HG02852 (cell line): ENCODE measurements at regions not wholly inside any gene's neighbourhood (a gene's known extent, or its start where the extent isn't known, plus 50 kb on each side); places are given as distances from the start of the nearest gene placed in this dataset.

Experiments
- ATAC-seq: cut with Tn5 transposase; IDR thresholded peaks from one replicate; pipeline ENCODE4 v1.9.1; 2021; ENCODE audit warnings: mild to moderate bottlenecking, moderate library complexity; ENCODE audit not compliant: unreplicated experiment

DNA sequence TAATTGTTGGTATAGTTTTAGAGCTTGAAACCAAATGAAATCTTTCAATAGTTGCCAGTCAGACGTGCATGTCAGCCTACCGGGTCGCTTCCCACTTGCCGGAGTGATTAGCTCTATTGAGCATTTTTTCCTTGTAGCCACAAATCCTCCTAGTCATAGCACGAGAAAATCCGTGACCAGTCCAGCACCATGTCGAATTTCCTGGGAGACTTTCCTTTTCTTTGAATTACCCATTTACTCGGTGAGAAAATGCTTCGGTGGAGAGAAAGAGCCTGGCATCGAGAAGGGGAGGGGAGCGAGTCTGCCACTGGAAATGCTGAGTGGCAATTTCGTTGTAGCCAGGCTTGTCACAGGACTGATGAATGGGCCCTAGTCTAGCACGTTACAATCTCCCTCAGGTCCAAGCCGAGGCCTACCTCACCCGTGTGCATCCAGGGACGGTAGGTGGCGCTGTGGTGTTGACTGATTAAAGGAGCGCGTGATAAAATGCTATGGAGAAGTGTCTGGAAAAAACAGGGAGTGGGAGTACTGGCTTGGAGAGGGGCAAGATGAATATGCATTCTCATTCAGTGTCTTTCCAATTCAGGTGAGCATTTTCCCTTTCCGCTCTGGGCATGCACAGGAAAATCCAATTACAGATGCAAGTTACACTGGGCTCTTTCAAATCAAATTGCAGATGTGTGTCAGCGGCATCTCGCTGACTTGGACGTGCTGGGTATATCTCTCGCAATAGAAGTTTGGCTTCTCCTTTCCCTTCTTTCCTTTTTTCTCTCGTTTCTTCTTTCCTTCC, 238.8 kb downstream of the EDEM1 start:
- peak; percentile 41 for ATAC-seq

- no peak for ATAC-seq
Observed at GRCh38 chr3:5427021-5427420, 239.5 kb downstream of the EDEM1 start.

DNA sequence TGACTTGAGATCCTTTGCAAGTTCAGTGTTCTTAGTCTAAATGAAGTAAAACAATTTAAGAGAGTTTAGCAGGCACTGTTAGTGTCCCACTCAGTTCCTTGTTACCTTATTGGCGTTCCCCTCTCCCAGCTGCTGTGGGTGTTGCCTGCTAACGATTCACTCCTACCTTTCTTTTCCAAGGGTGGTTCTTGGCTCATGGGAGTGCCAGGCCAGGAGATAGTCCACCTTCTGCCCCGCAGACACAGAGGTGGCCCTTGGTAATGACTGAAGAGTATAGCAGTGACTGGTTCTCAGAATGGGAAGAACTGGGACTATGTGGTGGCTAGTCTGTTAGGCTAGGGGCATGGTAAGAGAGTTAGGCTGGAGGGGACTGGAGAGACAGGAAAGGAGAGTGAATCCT, 240.4 kb downstream of the EDEM1 start:
- no peak for ATAC-seq

DNA sequence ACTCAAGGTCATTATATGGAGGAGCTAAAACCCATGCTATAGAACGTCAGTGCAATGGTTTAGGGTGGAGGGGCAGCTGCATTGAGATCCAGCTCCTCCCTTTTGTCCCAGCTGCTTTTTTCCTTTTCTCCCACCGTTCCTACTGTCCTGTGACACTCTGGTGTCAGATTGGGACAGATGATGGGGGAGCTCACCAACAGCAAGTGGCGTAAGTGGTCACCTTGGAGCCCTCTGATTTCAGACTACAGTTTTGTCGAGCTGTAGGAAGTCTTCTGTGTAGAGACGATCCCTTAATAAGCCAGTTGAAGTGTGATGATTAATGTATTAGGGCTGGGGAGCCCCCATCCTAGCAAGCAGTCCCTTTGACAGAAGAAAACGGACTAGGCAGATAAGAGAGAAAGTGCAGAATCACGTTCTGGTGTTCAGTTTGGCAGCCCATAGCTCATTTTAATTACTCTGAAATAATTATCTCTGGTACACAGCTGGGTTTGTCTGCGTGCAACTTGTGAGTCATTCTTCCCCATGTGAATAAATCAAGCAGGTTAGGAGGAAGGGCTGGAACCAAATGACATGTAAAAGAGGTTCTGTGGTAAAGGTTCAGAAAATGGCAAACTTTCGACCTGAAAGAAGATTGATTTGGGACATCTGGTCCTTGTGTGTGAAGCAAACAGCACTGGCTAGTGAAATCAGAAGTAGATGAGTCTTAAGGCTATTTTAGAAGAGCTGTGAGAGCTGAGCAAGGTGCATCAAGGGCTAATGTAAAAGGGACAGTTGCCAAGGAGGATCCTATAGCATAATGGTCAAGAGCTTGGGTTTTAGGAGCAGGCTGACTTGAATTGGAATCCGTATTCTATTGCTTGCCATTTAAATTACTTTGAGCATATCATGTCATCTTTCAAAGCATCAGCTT, 241.4 kb downstream of the EDEM1 start:
- ATAC-seq, result peak; percentile 82

- ATAC-seq, result no peak
Observed at GRCh38 chr3:5429517-5429890, 242.0 kb downstream of the EDEM1 start.

DNA sequence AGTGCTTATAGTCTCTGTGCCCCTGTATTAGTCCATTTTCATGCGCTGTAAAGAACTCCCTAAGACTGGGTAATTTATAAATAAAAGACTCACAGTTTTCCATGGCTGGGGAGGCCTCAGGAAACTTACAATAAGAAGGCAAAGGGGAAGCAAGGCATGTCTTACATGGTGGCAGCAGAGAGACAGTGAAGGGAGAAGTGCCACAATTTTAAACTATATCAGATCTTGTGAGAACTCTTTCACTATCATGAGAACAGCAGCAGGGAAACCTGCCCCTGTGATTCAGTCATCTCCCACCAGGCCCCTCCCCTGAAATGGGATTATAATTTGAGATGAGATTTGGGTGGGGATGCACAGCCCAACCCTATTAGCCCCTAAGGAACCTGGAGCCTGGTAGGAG, 243.2 kb downstream of the EDEM1 start:
- ATAC-seq, result no peak

GRCh38 chr3:5431146-5431545, 243.6 kb downstream of the EDEM1 start:
- ATAC-seq, result no peak

DNA sequence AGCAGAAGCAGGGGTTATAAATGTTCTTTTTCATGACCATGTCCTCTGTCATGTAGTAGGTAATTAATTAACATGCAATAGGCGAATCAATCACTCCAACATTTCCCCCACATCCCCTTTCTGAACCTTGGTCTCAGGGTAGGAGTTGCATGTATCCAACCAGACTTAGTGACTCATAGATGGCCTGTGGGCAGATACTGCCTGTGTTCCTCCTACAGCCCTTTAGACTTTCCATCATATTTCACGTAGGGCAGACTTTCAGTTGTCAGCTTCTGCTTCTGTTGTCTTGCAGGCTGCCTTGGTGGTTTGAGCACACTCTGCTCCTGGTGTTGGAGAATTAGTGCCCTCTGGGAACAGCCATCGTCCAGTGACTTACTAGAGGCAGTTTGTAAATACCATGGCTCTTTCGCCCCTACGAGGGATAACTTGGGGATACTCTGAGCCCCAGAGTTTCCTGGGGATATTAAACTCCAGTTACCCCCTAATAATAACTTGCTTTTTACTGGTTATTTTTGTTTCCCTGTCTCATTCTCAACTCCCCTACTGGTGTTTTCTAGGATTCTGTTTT, 244.4 kb downstream of the EDEM1 start:
- ATAC-seq, result no peak

DNA sequence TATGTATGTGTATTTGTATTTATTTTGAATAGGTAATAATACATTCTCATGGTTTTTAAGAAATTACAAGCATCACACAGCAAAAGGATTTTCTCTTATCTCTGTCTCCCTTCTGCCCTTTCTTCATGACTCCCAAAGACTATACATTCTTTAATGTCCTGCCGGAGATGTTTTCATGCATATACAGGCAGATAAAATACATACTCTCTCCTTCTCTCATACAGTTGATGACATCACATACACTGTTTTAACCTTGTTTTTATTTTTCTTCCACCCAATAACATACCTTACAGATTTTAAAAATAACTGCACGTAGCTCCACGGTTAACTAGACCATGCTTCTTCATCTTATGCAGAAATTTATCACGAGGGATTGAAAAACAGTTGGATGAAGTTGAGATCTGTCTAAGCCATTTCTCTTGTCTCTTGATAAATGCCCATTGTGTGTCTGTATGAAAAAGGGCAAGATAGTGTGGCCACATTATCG, 249.8 kb downstream of the EDEM1 start:
- ATAC-seq, result no peak

DNA sequence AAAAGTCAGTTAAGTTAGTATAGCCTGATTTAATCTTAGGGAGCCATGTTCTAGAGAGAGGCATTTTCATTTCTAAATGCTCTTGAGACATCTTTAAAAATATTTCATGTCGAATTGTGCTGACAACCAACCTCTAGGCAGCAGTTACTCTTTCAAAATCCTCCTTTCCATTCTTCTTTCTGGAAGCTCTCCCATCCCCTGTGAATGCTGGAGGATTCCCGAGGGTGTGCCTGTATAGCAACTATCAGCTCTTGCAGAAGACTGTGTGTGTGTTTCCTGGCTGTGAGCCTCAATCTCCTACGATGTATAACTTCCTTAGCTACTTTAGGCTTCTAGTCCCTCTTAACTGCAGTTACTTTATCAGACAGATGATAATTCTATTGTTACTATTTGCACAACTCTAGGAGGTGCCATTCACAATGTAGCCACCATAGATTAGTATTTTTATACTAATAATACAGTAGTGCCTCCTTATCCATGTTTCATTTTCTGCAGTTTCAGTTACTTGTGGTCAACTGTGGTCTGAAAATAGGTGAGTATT, 250.3 kb downstream of the EDEM1 start:
- ATAC-seq, result peak; percentile 45

- no peak for ATAC-seq
Observed at GRCh38 chr3:5441401-5441800, 253.9 kb downstream of the EDEM1 start.

- no peak for ATAC-seq
Observed at GRCh38 chr3:5442106-5442785, 254.7 kb downstream of the EDEM1 start.

DNA sequence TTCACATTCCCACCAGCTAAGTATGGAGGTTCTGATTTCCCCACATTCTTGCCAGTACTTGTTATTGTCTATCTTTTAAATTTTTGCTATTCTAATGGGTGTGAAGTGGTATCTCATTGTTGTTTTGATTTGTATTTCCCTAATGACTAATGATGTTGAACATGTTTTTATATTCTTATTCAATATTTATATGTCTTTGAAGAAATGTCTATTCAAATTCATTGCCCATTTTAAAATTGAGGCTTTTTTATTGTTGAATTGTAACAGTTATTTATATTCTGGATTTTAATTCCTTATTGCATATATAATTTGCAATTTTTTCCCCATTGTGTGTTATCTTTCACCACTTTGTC, 255.3 kb downstream of the EDEM1 start:
- ATAC-seq, result no peak

DNA sequence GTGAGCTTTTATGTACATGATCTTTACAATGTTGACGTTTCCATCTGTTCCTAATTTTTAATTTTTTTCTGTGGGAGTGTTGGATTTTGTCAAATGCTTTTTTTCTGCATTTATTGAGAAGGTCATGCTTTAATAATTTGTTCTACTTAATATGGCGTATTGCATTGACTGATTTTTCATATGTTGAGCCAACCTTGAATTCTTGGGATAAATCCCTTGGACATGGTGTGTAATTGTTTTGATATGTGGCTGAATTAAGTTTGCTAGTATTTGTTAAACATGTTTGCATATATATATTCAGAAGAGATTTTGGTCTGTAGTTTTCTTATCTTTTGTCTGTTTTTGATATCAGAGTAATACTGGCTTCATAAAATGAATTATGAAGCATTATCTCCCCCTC, 256.7 kb downstream of the EDEM1 start:
- no peak for ATAC-seq

GRCh38 chr3:5445676-5446201, 258.2 kb downstream of the EDEM1 start:
- ATAC-seq, result no peak

DNA sequence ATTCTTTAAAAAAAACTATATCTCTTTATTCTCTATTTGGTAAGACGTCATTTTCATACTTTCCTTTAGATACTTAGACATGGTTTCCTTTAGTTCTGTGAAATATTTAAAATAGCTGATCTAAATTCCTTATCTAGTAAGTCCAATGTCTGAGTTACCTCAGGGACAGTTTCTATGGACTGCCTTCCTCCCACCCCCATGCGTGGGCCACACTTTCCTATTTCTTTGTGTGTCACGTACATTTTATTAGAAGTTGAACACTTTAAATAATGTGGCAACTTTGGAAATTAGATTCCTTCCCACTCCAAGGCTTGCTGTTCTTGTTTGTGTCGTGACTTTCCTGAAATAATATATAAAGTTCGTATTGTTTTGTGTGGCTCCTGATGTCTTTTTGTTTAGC, 260.7 kb downstream of the EDEM1 start:
- no peak for ATAC-seq

DNA sequence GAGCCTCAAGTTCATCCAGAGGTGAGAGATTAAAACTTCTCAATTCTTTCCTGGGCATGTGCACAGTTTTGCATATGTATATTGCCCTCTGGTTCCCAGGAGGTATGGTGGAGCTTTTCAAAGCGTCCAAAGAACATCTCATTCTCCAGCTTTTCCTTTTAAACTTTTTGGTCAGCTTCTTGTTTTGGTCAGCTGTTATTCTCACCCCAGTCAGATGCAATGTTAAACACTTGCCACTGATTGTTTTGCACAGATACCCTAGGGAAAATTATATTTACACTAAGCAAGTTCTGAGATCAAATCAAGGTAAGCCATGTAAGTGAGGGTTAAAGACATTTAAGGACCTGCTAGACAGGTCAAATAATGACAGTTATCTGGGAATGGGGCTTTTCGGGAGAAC, 261.3 kb downstream of the EDEM1 start:
- no peak for ATAC-seq

DNA sequence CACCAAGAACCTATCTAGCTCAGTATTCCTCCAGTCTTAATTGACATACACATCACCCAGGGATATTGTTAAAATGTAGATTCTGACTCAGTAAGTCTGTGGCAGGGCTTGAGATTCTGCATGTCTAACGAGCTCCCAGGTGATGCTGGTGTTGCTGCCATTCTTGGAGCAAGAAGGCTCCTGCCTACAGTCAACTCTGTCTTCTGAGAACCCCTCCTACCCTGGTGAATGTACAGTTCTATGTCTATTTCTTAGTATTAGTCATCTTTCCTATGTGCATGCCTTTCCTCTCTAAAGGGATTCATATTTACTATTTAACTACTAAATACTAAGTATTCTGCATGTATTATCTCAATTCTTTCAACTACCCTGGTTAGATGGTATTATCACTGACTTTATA, 268.7 kb downstream of the EDEM1 start:
- peak; percentile 97 for ATAC-seq

DNA sequence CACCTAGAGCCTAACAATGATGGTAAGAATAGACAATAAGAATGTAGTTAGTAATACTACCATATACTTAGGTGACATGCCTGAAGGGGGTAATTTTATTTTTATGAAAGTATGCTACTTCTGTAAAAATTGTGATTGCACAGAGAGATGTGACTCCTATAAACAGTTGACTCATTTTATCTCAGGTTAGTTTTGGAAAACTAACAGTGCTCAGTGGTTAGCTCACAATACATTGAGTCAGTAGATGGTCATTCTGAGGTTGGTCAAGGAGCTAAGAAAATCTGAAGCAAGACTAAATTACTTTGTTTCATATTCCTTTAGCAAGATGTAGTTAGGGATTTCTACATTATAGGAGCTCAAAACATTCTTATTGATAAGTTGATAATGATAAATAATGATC, 271.0 kb downstream of the EDEM1 start:
- no peak for ATAC-seq

GRCh38 chr3:5462086-5462485, 274.6 kb downstream of the EDEM1 start:
- ATAC-seq, result no peak

GRCh38 chr3:5463991-5464390, 276.5 kb downstream of the EDEM1 start:
- ATAC-seq, result no peak
